ENCODE measurements at regions not wholly inside any gene's neighbourhood (a gene's known extent, or its start where the extent isn't known, plus 50 kb on each side); places are given as distances from the start of the nearest gene placed in this dataset.

DNA sequence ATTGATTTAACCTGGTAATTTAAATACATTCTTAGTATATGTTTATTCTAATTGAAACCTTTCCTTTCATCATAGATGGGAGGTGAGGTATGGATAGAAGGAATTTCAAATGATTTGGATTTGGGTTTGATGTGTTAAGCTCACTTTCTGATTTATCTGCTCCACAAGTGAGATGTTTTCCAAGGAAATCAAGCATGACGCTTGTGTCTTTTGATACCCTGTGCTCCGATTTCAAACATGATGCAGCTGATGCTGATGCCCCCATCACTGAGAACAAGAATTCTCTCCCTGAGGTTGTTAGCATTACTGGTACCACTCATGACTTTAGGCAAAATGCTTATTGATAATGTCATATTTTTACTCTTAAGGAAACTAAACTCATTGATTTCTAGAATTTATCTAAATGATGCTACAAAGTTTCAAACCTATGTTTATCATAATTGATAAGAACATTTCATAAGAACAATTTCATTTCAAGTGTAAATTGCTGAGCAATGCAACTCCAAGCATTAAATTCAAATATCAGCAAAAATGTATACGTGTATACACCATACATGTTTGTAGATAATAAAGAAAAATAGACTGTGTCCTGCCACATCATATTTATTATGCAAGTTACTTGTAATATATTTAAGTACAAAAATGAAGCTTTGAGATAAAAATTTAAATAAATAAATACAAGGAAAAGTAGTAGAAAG lies 75.5 kb upstream of the LRIG3 start:
- TF ChIP-seq, protein P1, sequence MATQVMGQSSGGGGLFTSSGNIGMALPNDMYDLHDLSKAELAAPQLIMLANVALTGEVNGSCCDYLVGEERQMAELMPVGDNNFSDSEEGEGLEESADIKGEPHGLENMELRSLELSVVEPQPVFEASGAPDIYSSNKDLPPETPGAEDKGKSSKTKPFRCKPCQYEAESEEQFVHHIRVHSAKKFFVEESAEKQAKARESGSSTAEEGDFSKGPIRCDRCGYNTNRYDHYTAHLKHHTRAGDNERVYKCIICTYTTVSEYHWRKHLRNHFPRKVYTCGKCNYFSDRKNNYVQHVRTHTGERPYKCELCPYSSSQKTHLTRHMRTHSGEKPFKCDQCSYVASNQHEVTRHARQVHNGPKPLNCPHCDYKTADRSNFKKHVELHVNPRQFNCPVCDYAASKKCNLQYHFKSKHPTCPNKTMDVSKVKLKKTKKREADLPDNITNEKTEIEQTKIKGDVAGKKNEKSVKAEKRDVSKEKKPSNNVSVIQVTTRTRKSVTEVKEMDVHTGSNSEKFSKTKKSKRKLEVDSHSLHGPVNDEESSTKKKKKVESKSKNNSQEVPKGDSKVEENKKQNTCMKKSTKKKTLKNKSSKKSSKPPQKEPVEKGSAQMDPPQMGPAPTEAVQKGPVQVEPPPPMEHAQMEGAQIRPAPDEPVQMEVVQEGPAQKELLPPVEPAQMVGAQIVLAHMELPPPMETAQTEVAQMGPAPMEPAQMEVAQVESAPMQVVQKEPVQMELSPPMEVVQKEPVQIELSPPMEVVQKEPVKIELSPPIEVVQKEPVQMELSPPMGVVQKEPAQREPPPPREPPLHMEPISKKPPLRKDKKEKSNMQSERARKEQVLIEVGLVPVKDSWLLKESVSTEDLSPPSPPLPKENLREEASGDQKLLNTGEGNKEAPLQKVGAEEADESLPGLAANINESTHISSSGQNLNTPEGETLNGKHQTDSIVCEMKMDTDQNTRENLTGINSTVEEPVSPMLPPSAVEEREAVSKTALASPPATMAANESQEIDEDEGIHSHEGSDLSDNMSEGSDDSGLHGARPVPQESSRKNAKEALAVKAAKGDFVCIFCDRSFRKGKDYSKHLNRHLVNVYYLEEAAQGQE (IDR thresholded peaks at IDR 0.05; ENCODE audit: low read depth), result no peak
- TF ChIP-seq ZBTB7A (IDR thresholded peaks at IDR 0.05; ENCODE audit: low read depth) (no peak), CREB1 (IDR thresholded peaks at IDR 0.05; ENCODE audit: low read depth) (no peak), EP300 (IDR thresholded peaks at IDR 0.05; ENCODE audit: borderline replicate concordance) (no peak), TAF1 (IDR thresholded peaks at IDR 0.05; ENCODE audit: low read depth) (no peak), TEAD4 (IDR thresholded peaks at IDR 0.05) (no peak), NFIC (IDR thresholded peaks at IDR 0.05) (no peak), CEBPB (IDR thresholded peaks at IDR 0.05) (no peak), RAD21 (IDR thresholded peaks at IDR 0.05; ENCODE audit: low read depth) (no peak)
- TF ChIP-seq, protein P2, sequence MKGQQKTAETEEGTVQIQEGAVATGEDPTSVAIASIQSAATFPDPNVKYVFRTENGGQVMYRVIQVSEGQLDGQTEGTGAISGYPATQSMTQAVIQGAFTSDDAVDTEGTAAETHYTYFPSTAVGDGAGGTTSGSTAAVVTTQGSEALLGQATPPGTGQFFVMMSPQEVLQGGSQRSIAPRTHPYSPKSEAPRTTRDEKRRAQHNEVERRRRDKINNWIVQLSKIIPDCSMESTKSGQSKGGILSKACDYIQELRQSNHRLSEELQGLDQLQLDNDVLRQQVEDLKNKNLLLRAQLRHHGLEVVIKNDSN (IDR thresholded peaks at IDR 0.05), result no peak
- TF ChIP-seq, protein P3, sequence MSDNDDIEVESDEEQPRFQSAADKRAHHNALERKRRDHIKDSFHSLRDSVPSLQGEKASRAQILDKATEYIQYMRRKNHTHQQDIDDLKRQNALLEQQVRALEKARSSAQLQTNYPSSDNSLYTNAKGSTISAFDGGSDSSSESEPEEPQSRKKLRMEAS (IDR thresholded peaks at IDR 0.05), result no peak
